ENCODE measurements at regions not wholly inside any gene's neighbourhood (a gene's known extent, or its start where the extent isn't known, plus 50 kb on each side); places are given as distances from the start of the nearest gene placed in this dataset.

DNA sequence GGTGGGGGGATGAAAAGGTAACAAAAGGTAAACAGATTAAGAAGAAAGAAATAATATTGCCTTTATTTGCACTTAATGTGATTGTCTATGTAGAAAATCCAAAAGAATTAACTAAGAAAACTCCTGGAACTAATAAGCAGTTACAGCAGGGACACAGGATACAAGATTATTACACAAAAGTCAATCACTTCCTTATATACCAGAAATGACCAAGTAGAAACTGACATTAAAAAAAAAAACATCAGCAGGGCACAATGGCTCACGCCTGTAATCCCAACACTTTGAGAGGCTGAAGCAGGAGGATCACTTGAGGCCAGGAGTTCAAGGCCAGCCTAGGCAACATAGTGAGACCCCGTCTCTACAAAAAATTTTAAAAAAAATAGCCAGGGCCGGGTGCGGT is 123.2 kb upstream of the RIPOR2 start:
- Histone ChIP-seq H3K9me3 (ENCODE audit: control insufficient read depth in 4 of 4, insufficient read depth in 3 of 4, low read length in 3 of 4) (peaks cover 0 to 2% (median 0%) of the 10 kb centered on the region in 4 donors), H3K27me3 (ENCODE audit: control insufficient read depth in 3 of 3, insufficient read depth in 3 of 3, low read length in 2 of 3) (no peaks in the 10 kb centered on the region), H3K4me3 (no peak overlapping the region), H3K27ac (ENCODE audit: low read depth in 1 of 2, low read length in 1 of 2) (no peak overlapping the region), H3K36me3 (ENCODE audit: control insufficient read depth in 4 of 4, insufficient read depth in 4 of 4, low read length in 4 of 4) (no peaks in the 10 kb centered on the region), H3K4me1 (ENCODE audit: control insufficient read depth in 5 of 5, insufficient read depth in 5 of 5, low read length in 5 of 5) (peaks cover 0 to 12% (median 1%) of the 10 kb centered on the region in 5 donors), H3K9ac (ENCODE audit: insufficient read depth in 1 of 2, low read length in 2 of 2) (no peak overlapping the region)
- ATAC-seq (ENCODE audit: insufficient read depth, low FRiP score) (no peak), DNase-seq (no peak)
- TF ChIP-seq, protein P1, sequence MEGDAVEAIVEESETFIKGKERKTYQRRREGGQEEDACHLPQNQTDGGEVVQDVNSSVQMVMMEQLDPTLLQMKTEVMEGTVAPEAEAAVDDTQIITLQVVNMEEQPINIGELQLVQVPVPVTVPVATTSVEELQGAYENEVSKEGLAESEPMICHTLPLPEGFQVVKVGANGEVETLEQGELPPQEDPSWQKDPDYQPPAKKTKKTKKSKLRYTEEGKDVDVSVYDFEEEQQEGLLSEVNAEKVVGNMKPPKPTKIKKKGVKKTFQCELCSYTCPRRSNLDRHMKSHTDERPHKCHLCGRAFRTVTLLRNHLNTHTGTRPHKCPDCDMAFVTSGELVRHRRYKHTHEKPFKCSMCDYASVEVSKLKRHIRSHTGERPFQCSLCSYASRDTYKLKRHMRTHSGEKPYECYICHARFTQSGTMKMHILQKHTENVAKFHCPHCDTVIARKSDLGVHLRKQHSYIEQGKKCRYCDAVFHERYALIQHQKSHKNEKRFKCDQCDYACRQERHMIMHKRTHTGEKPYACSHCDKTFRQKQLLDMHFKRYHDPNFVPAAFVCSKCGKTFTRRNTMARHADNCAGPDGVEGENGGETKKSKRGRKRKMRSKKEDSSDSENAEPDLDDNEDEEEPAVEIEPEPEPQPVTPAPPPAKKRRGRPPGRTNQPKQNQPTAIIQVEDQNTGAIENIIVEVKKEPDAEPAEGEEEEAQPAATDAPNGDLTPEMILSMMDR (IDR thresholded peaks at IDR 0.05; ENCODE audit: control extremely low read depth, extremely low read depth), result no peak
- 89 to 90% methylated on average over 4 of the region's 4 CpGs for WGBS, 2 donors

DNA sequence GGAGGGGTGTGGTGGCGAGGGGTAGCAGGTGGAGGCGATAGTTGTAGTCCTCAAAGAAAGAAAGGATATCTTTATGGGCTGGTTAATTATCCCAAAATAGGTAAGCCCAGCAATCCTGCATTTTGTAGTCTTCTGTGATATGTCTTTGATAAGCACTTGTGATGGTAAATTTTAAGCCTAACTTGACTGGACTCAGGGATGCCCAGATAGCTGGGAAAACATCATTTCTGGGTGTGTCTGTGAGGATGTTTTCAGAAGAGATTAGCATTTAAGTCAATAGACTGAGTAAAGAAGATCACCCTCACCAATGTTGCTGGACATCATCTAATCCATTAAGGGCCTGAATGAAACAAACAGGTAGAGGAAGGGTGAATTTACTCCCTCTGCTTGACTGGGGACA is 124.8 kb upstream of the RIPOR2 start:
- TF ChIP-seq, protein P1 (IDR thresholded peaks at IDR 0.05; ENCODE audit: control extremely low read depth, extremely low read depth), result no peak
- Histone ChIP-seq H3K4me3 (no peak overlapping the region), H3K9me3 (ENCODE audit: control insufficient read depth in 4 of 4, insufficient read depth in 3 of 4, low read length in 3 of 4) (peaks cover 0 to 2% (median 0%) of the 10 kb centered on the region in 4 donors), H3K9ac (ENCODE audit: insufficient read depth in 1 of 2, low read length in 2 of 2) (no peak overlapping the region), H3K36me3 (ENCODE audit: control insufficient read depth in 4 of 4, insufficient read depth in 4 of 4, low read length in 4 of 4) (no peaks in the 10 kb centered on the region), H3K4me1 (ENCODE audit: control insufficient read depth in 5 of 5, insufficient read depth in 5 of 5, low read length in 5 of 5) (peaks cover 0 to 12% (median 1%) of the 10 kb centered on the region in 5 donors), H3K27me3 (ENCODE audit: control insufficient read depth in 3 of 3, insufficient read depth in 3 of 3, low read length in 2 of 3) (no peaks in the 10 kb centered on the region), H3K27ac (ENCODE audit: low read depth in 1 of 2, low read length in 1 of 2) (no peak overlapping the region)
- WGBS, 2 donors, result 97 to 100% methylated on average over 2 of the region's 2 CpGs
- DNase-seq, result no peak
- no peak for ATAC-seq (ENCODE audit: insufficient read depth, low FRiP score)

DNA sequence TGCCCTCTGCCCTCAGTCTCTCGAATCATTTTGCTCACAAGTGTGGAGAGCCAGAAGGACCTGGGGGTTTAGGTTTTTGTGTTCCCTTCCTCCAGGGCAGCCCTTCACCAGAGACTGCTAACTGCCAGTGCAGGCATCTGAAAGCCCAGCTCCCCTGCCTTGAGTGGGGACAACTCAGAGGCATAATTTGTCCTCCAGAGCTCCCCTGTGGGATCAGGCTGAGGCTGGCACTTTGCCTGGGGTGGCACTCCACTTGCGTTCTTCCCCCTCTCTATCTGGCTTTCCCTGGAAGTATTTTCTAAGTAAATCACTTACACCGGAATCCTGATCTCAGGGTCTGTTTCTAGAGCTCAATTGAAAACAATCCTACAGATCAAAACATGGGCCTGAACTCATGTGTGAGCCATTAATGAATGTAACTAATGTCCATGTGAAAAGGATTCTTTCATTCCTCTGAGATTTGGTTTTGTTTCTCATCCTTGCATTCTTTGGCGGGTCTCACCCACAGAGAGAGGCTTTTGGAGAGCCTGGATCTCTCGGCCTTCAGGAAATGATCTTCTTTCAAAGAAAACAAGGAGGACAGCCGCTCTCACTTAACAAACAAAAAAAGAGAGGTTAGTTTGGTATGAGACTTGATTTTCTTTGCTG is 125.7 kb upstream of the RIPOR2 start:
- Histone ChIP-seq H3K9me3 (ENCODE audit: control insufficient read depth in 4 of 4, insufficient read depth in 3 of 4, low read length in 3 of 4) (peaks cover 0 to 2% (median 0%) of the 10 kb centered on the region in 4 donors), H3K27me3 (ENCODE audit: control insufficient read depth in 3 of 3, insufficient read depth in 3 of 3, low read length in 2 of 3) (no peaks in the 10 kb centered on the region), H3K36me3 (ENCODE audit: control insufficient read depth in 4 of 4, insufficient read depth in 4 of 4, low read length in 4 of 4) (no peaks in the 10 kb centered on the region), H3K9ac (ENCODE audit: insufficient read depth in 1 of 2, low read length in 2 of 2) (no peak overlapping the region), H3K27ac (ENCODE audit: low read depth in 1 of 2, low read length in 1 of 2) (no peak overlapping the region), H3K4me3 (no peak overlapping the region), H3K4me1 (ENCODE audit: control insufficient read depth in 5 of 5, insufficient read depth in 5 of 5, low read length in 5 of 5) (peaks cover 0 to 12% (median 1%) of the 10 kb centered on the region in 5 donors)
- no peak for DNase-seq
- TF ChIP-seq, protein P1 (IDR thresholded peaks at IDR 0.05; ENCODE audit: control extremely low read depth, extremely low read depth), result no peak
- no peak for ATAC-seq (ENCODE audit: insufficient read depth, low FRiP score)
- 66 to 77% methylated on average over 6 of the region's 6 CpGs for WGBS, 2 donors

Measured in lung (tissue), 11 donors.